HL-60 (cell line): ENCODE measurements at regions not wholly inside any gene's neighbourhood (a gene's known extent, or its start where the extent isn't known, plus 50 kb on each side); places are given as distances from the start of the nearest gene placed in this dataset.

Experiments used
- DNase-seq, 2 experiments: peaks; one replicate each; pipeline ENCODE4 v3.0.0-alpha.2; 2010 to 2020; ENCODE audit warnings: low read depth in 1 of 2, low spot score in 1 of 2
- H3K27ac ChIP-seq: fragments of 250-450 bp; sonication (Bioruptor Pico); replicated peaks from 2 replicates; pipeline ENCODE4 v1.5.1; 2020; ENCODE audit warnings: mild to moderate bottlenecking, moderate library complexity
- H3K27me3 ChIP-seq: fragments of 250-450 bp; sonication (Bioruptor Pico); 2 replicates; pipeline ENCODE4 v1.5.1; 2021; ENCODE audit warnings: mild to moderate bottlenecking, moderate library complexity; ENCODE audit not compliant: insufficient read depth, poor library complexity, severe bottlenecking
- H3K4me3 ChIP-seq: replicated peaks from 2 replicates; pipeline ENCODE4 v1.5.1; 2011; ENCODE audit warnings: mild to moderate bottlenecking, control low read depth, low read length; ENCODE audit not compliant: insufficient read depth
- GABPA ChIP-seq: IDR thresholded peaks from 2 replicates; pipeline ENCODE4 v1.6.1; 2012; ENCODE audit warnings: low read depth
- POLR2AphosphoS5 ChIP-seq: IDR thresholded peaks from 2 replicates; pipeline ENCODE4 v1.6.1; 2012; ENCODE audit warnings: low read depth
- SPI1 ChIP-seq: IDR thresholded peaks from 2 replicates; pipeline ENCODE4 v1.6.1; 2012; ENCODE audit warnings: low read depth, mild to moderate bottlenecking, borderline replicate concordance
- TF ChIP-seq, protein P1 (sequence below): IDR thresholded peaks from 2 replicates; pipeline ENCODE4 v1.6.1; 2012; ENCODE audit warnings: low read depth; ENCODE audit not compliant: insufficient replicate concordance
- TF ChIP-seq, protein P2 (sequence below): IDR thresholded peaks from one replicate; pipeline ENCODE4 v1.5.1; 2011; ENCODE audit warnings: low read length, control low read depth, inconsistent platforms; ENCODE audit not compliant: insufficient read depth

DNA sequence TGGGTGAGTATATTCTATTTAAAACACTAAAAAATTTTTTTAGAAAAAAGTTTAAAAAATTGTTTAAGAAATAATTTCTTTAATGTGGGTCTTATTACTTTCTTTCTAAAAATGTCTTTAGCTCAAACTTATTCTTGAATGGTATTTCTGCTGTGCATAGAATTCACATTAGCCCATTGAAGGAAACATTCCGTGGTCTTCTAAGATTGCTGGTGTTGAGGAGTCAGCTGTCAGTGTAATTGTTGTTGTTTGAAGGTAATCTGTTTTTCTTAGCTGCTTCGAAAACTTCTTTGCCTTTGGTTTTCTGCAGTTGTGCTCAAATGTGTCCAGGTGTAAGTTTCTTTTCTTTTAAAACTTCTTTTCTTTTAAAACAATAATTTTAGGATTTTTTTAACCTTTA, 85.4 kb upstream of the KLF12 start:
- H3K27ac ChIP-seq, result no peak overlapping the region
- TF ChIP-seq, protein P1, sequence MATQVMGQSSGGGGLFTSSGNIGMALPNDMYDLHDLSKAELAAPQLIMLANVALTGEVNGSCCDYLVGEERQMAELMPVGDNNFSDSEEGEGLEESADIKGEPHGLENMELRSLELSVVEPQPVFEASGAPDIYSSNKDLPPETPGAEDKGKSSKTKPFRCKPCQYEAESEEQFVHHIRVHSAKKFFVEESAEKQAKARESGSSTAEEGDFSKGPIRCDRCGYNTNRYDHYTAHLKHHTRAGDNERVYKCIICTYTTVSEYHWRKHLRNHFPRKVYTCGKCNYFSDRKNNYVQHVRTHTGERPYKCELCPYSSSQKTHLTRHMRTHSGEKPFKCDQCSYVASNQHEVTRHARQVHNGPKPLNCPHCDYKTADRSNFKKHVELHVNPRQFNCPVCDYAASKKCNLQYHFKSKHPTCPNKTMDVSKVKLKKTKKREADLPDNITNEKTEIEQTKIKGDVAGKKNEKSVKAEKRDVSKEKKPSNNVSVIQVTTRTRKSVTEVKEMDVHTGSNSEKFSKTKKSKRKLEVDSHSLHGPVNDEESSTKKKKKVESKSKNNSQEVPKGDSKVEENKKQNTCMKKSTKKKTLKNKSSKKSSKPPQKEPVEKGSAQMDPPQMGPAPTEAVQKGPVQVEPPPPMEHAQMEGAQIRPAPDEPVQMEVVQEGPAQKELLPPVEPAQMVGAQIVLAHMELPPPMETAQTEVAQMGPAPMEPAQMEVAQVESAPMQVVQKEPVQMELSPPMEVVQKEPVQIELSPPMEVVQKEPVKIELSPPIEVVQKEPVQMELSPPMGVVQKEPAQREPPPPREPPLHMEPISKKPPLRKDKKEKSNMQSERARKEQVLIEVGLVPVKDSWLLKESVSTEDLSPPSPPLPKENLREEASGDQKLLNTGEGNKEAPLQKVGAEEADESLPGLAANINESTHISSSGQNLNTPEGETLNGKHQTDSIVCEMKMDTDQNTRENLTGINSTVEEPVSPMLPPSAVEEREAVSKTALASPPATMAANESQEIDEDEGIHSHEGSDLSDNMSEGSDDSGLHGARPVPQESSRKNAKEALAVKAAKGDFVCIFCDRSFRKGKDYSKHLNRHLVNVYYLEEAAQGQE, result no peak
- no peak for TF ChIP-seq GABPA
- no peak for TF ChIP-seq POLR2AphosphoS5
- TF ChIP-seq, protein P2, sequence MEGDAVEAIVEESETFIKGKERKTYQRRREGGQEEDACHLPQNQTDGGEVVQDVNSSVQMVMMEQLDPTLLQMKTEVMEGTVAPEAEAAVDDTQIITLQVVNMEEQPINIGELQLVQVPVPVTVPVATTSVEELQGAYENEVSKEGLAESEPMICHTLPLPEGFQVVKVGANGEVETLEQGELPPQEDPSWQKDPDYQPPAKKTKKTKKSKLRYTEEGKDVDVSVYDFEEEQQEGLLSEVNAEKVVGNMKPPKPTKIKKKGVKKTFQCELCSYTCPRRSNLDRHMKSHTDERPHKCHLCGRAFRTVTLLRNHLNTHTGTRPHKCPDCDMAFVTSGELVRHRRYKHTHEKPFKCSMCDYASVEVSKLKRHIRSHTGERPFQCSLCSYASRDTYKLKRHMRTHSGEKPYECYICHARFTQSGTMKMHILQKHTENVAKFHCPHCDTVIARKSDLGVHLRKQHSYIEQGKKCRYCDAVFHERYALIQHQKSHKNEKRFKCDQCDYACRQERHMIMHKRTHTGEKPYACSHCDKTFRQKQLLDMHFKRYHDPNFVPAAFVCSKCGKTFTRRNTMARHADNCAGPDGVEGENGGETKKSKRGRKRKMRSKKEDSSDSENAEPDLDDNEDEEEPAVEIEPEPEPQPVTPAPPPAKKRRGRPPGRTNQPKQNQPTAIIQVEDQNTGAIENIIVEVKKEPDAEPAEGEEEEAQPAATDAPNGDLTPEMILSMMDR, result no peak
- no peak for TF ChIP-seq SPI1
- H3K27me3 ChIP-seq, result no peaks in the 10 kb centered on the region
- H3K4me3 ChIP-seq, result no peak overlapping the region
- DNase-seq, result no peak

DNA sequence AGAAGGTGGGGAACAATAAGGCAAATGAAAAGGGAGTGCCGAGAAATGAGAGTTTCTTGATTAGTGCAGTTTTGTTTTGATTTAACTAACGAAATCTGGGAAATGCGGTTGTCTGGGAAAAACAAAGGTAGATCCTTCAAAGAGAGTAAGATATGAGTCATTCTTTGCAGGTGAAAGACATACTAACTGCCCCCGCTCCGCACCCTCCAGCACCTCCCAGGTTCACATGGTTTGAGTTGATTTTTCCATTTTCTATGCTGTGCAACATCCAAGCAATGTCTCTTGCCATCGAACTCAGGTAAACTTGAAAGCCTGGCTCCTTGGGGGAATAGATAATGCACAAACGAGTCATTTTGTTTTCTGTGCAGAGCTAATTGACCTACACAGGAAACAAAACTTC, 84.1 kb upstream of the KLF12 start:
- H3K4me3 ChIP-seq, result no peak overlapping the region
- H3K27ac ChIP-seq, result no peak overlapping the region

DNA sequence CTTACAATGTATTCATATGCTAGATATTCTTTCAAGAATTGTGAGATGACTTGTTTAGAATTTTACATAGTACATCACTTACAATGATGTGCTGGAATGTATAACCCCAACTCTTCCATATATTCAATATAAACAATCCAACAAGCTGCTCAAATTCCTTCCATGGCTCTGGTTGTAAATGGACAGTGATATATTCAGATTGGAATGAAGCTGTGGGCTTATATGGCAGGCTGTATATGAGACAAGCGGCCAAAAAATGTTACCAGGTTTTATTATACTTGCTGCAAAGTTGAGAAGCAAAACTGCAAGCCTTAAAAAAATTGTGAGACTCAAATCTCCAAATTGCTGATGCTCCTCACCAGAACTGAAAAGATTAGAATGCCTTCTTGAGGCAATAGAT, 83.6 kb upstream of the KLF12 start:
- TF ChIP-seq GABPA, result no peak
- TF ChIP-seq POLR2AphosphoS5, result no peak
- no peak for TF ChIP-seq SPI1
- TF ChIP-seq, protein P1, result no peak
- TF ChIP-seq, protein P2, result no peak
- no peak for DNase-seq
- no peaks in the 10 kb centered on the region for H3K27me3 ChIP-seq
- no peak overlapping the region for H3K4me3 ChIP-seq
- no peak overlapping the region for H3K27ac ChIP-seq

More for the DNA sequence above, 84.1 kb upstream of the KLF12 start:
- no peaks in the 10 kb centered on the region for H3K27me3 ChIP-seq
- no peak for TF ChIP-seq SPI1
- TF ChIP-seq, protein P1, result no peak
- no peak for TF ChIP-seq POLR2AphosphoS5
- TF ChIP-seq GABPA, result no peak
- TF ChIP-seq, protein P2, result no peak
- no peak for DNase-seq
